ENCODE measurements at regions not wholly inside any gene's neighbourhood (a gene's known extent, or its start where the extent isn't known, plus 50 kb on each side); places are given as distances from the start of the nearest gene placed in this dataset.

- in situ Hi-C loops (cut with HindIII; ENCODE audit: low pct_unique_long_range_greater_than_20kb, low sequenced_read_pairs), result no loop called here
- no TSS peak for BruUV-seq (replicated peaks)
- CTCF ChIA-PET, result no interaction called here
- Histone ChIP-seq H3K4me3 (ENCODE audit: low read depth in 2 of 2, low read length in 2 of 2) (no peak overlapping the region), H3K27me3 (ENCODE audit: control insufficient read depth, insufficient read depth, low read length) (no peaks in the 10 kb centered on the region), H3K27ac (ENCODE audit: low read length) (no peak overlapping the region), H3K9me3 (ENCODE audit: control insufficient read depth, insufficient read depth, low read depth, low read length) (no peaks in the 10 kb centered on the region), H3K4me1 (ENCODE audit: control insufficient read depth, insufficient read depth, low read length) (no peaks in the 10 kb centered on the region), H3K36me3 (ENCODE audit: control insufficient read depth, insufficient read depth, low read length) (no peaks in the 10 kb centered on the region)
- intact Hi-C loops (cut with micrococcal nuclease; ENCODE audit: unreplicated experiment), result no loop called here
- no peak for TF ChIP-seq TCF7L2 (IDR thresholded peaks at IDR 0.05; ENCODE audit: low read depth, low read length)
- no peak for TF ChIP-seq POLR2AphosphoS5 (IDR thresholded peaks at IDR 0.05; ENCODE audit: low read depth, low read length)
- TF ChIP-seq REST (IDR thresholded peaks at IDR 0.05; ENCODE audit: insufficient read depth in 1 of 2, low read depth in 2 of 2, low read length in 1 of 2), result no peak
- no peak for TF ChIP-seq SIN3A (IDR thresholded peaks at IDR 0.05; ENCODE audit: borderline replicate concordance, insufficient read depth, low read depth, low read length)
- TF ChIP-seq, protein P1, sequence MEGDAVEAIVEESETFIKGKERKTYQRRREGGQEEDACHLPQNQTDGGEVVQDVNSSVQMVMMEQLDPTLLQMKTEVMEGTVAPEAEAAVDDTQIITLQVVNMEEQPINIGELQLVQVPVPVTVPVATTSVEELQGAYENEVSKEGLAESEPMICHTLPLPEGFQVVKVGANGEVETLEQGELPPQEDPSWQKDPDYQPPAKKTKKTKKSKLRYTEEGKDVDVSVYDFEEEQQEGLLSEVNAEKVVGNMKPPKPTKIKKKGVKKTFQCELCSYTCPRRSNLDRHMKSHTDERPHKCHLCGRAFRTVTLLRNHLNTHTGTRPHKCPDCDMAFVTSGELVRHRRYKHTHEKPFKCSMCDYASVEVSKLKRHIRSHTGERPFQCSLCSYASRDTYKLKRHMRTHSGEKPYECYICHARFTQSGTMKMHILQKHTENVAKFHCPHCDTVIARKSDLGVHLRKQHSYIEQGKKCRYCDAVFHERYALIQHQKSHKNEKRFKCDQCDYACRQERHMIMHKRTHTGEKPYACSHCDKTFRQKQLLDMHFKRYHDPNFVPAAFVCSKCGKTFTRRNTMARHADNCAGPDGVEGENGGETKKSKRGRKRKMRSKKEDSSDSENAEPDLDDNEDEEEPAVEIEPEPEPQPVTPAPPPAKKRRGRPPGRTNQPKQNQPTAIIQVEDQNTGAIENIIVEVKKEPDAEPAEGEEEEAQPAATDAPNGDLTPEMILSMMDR (IDR thresholded peaks at IDR 0.05), result no peak
- DNase-seq (ENCODE audit: low read depth, low spot score), result no peak
- no peak for ATAC-seq
- POLR2A ChIA-PET, result no interaction called here
Measured at GRCh38 chr1:209156991-209157390, 426.5 kb upstream of the CAMK1G start.

DNA sequence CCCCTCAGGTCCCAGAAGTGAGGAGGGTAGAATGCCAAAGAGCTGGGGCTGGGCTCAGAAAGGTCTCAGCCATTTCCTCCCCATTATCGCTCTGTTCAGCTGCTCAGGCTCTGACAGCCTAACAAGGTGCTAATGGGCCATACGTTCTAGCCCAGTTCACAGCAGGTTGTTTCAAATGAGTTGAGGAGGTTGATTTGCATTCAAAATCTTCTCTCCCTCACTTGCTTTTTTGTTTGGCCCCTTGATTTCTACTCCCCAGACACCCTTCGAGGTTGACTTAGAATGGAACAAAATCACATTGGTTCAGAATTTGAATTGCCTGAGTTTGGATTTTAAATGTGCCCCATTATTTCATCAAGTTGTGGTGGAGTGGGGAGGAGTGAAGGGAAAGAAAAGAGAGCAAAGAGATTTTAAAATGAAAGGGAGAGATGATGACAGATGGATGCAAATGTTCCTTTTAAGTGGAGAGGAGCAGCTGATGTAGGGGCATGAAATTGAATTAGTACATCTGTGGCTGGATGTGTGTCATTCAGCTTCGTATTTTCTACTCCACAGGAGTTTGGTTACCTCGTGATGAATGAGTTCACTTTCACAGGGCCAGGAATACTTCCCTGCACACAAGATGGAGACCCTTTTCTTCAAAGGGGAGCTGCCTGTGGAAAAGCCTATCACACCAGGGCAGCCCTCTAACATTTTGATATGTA is 425.8 kb upstream of the CAMK1G start:
- Histone ChIP-seq H3K4me1 (ENCODE audit: control insufficient read depth, insufficient read depth, low read length) (no peaks in the 10 kb centered on the region), H3K4me3 (ENCODE audit: low read depth in 2 of 2, low read length in 2 of 2) (no peak overlapping the region), H3K27ac (ENCODE audit: low read length) (no peak overlapping the region), H3K36me3 (ENCODE audit: control insufficient read depth, insufficient read depth, low read length) (no peaks in the 10 kb centered on the region), H3K9me3 (ENCODE audit: control insufficient read depth, insufficient read depth, low read depth, low read length) (no peaks in the 10 kb centered on the region), H3K27me3 (ENCODE audit: control insufficient read depth, insufficient read depth, low read length) (no peaks in the 10 kb centered on the region)
- ATAC-seq (no peak), DNase-seq (ENCODE audit: low read depth, low spot score) (no peak)
- POLR2A ChIA-PET, result no interaction called here
- TF ChIP-seq TCF7L2 (IDR thresholded peaks at IDR 0.05; ENCODE audit: low read depth, low read length) (no peak), REST (IDR thresholded peaks at IDR 0.05; ENCODE audit: insufficient read depth in 1 of 2, low read depth in 2 of 2, low read length in 1 of 2) (no peak), POLR2AphosphoS5 (IDR thresholded peaks at IDR 0.05; ENCODE audit: low read depth, low read length) (no peak), SIN3A (IDR thresholded peaks at IDR 0.05; ENCODE audit: borderline replicate concordance, insufficient read depth, low read depth, low read length) (no peak)
- TF ChIP-seq, protein P1 (IDR thresholded peaks at IDR 0.05), result no peak
- in situ Hi-C loops (cut with HindIII; ENCODE audit: low pct_unique_long_range_greater_than_20kb, low sequenced_read_pairs) (no loop called here), intact Hi-C loops (cut with micrococcal nuclease; ENCODE audit: unreplicated experiment) (no loop called here)
- BruUV-seq (replicated peaks), result no TSS peak
- CTCF ChIA-PET, result no interaction called here
